Neuronal stem cell (in vitro differentiated cells): ENCODE measurements at regions not wholly inside any gene's neighbourhood (a gene's known extent, or its start where the extent isn't known, plus 50 kb on each side); places are given as distances from the start of the nearest gene placed in this dataset.

ENCODE experiments used
- DNase-seq: peaks from one replicate; pipeline ENCODE4 v3.0.0-alpha.2; 2013; ENCODE audit warnings: low spot score
- H2AFZ ChIP-seq: one replicate; pipeline ENCODE4 v1.6.1; 2013; ENCODE audit warnings: mild to moderate bottlenecking, low read length, inconsistent platforms
- H2AK5ac ChIP-seq: 2 replicates; pipeline ENCODE4 v1.6.1; 2013; ENCODE audit warnings: low read depth, mild to moderate bottlenecking, inconsistent platforms, low read length, moderate library complexity, mixed read lengths
- H2BK120ac ChIP-seq: 2 replicates; pipeline ENCODE4 v1.6.1; 2013; ENCODE audit warnings: low read depth, mild to moderate bottlenecking, inconsistent platforms, low read length, moderate library complexity, mixed read lengths
- H2BK12ac ChIP-seq: one replicate; pipeline ENCODE4 v1.6.1; 2013; ENCODE audit warnings: low read length, inconsistent platforms
- H2BK15ac ChIP-seq: 2 replicates; pipeline ENCODE4 v1.6.1; 2013; ENCODE audit warnings: mild to moderate bottlenecking, low read length, inconsistent platforms, mixed read lengths
- H2BK5ac ChIP-seq: one replicate; pipeline ENCODE4 v1.6.1; 2013; ENCODE audit warnings: inconsistent platforms, mild to moderate bottlenecking, low read length, moderate library complexity
- H3K14ac ChIP-seq: one replicate; pipeline ENCODE4 v1.6.1; 2013; ENCODE audit warnings: low read length, inconsistent platforms
- H3K18ac ChIP-seq: 2 replicates; pipeline ENCODE4 v1.6.1; 2013; ENCODE audit warnings: low read length, inconsistent platforms
- H3K23ac ChIP-seq: 2 replicates; pipeline ENCODE4 v1.6.1; 2013; ENCODE audit warnings: low read depth, mild to moderate bottlenecking, mixed read lengths, low read length, inconsistent platforms; ENCODE audit not compliant: poor library complexity
- H3K27ac ChIP-seq: replicated peaks from 3 replicates; pipeline ENCODE4 v1.5.1; 2013; ENCODE audit warnings: low read length, inconsistent platforms
- H3K27me3 ChIP-seq, 3 experiments: 2 replicates each; pipeline ENCODE4 v1.6.1; 2013; ENCODE audit warnings: low read length in 3 of 3, mild to moderate bottlenecking in 2 of 3, inconsistent platforms in 1 of 3, low read depth in 1 of 3, mixed read lengths in 1 of 3, moderate library complexity in 1 of 3; ENCODE audit not compliant: control insufficient read depth in 3 of 3, insufficient read depth in 3 of 3
- H3K36me3 ChIP-seq, 2 donors: replicated peaks in 1 of 2; 2 replicates each; pipeline ENCODE4 v1.6.1; 2013; ENCODE audit warnings: low read length in 2 of 2; ENCODE audit not compliant: control insufficient read depth in 2 of 2, insufficient read depth in 2 of 2
- H3K4ac ChIP-seq: 2 replicates; pipeline ENCODE4 v1.6.1; 2013; ENCODE audit warnings: inconsistent platforms, mild to moderate bottlenecking, low read length, moderate library complexity
- H3K4me1 ChIP-seq, 2 donors: 1 replicate in 1 of 2; 2 replicates in 1 of 2; pipeline ENCODE4 v1.6.1; 2013; ENCODE audit warnings: low read length in 2 of 2, low read depth in 1 of 2; ENCODE audit not compliant: control insufficient read depth in 2 of 2, insufficient read depth in 1 of 2
- H3K4me2 ChIP-seq: one replicate; pipeline ENCODE4 v1.6.1; 2013; ENCODE audit warnings: mild to moderate bottlenecking, low read length, inconsistent platforms; ENCODE audit not compliant: insufficient read depth, poor library complexity, severe bottlenecking
- H3K4me3 ChIP-seq, 2 donors: 2 replicates each; pipeline ENCODE4 v1.5.1; 2013; ENCODE audit warnings: low read length in 2 of 2, mild to moderate bottlenecking in 2 of 2, inconsistent platforms in 1 of 2, moderate library complexity in 1 of 2
- H3K79me1 ChIP-seq: one replicate; pipeline ENCODE4 v1.6.1; 2013; ENCODE audit warnings: low read depth, mild to moderate bottlenecking, inconsistent platforms, low read length, moderate library complexity
- H3K9ac ChIP-seq: one replicate; pipeline ENCODE4 v1.6.1; 2013; ENCODE audit warnings: mild to moderate bottlenecking, low read depth, low read length, inconsistent platforms; ENCODE audit not compliant: poor library complexity
- H3K9me3 ChIP-seq, 2 donors: replicated peaks in 1 of 2; 2 replicates each; pipeline versions ENCODE3 to v1.6.1; 2013; ENCODE audit warnings: low read length in 2 of 2, mild to moderate bottlenecking in 2 of 2, inconsistent platforms in 1 of 2, low read depth in 1 of 2, mixed read lengths in 1 of 2, moderate library complexity in 1 of 2; ENCODE audit not compliant: control insufficient read depth in 2 of 2, insufficient read depth in 1 of 2
- H4K8ac ChIP-seq: one replicate; pipeline ENCODE4 v1.6.1; 2013; ENCODE audit warnings: low read depth, mild to moderate bottlenecking, inconsistent platforms, low read length, moderate library complexity
- H4K91ac ChIP-seq: one replicate; pipeline ENCODE4 v1.6.1; 2013; ENCODE audit warnings: low read length, low read depth, mild to moderate bottlenecking, inconsistent platforms; ENCODE audit not compliant: poor library complexity
- WGBS, 2 donors: extraction: QIAGEN DNeasy Blood & Tissue Kit; methylation state at CpG; one replicate each; pipeline ENCODE4 v1.1.7; 2013; ENCODE audit warnings: missing lambda C conversion rate in 2 of 2, mixed read lengths in 1 of 2; ENCODE audit not compliant: insufficient read length in 2 of 2, insufficient replicate concordance in 1 of 2; ENCODE audit errors: extremely low coverage in 2 of 2; 5-methylcytosine and 5-hydroxymethylcytosine counted together

GRCh38 chr18:59048048-59048363 lies 91.7 kb upstream of the SEC11C start:
- Histone ChIP-seq H3K14ac (no peak overlapping the region), H3K27ac (no peak overlapping the region), H4K8ac (no peak overlapping the region), H3K18ac (no peak overlapping the region), H2BK15ac (no peak overlapping the region), H2AFZ (no peak overlapping the region), H3K4me2 (no peak overlapping the region), H3K9me3 (no peaks in the 10 kb centered on the region), H4K91ac (no peak overlapping the region), H2BK12ac (no peak overlapping the region), H3K79me1 (no peaks in the 10 kb centered on the region), H2BK5ac (no peak overlapping the region), H3K4me3 (no peak overlapping the region), H3K27me3 (peaks cover 0 to 41% (median 0%) of the 10 kb centered on the region in 3 experiments), H2AK5ac (no peak overlapping the region), H3K4me1 (peaks cover 0 to 5% of the 10 kb centered on the region in 2 donors), H3K4ac (no peak overlapping the region), H2BK120ac (no peak overlapping the region), H3K23ac (no peak overlapping the region), H3K9ac (no peak overlapping the region), H3K36me3 (no peaks in the 10 kb centered on the region)
- DNase-seq = no peak
- no CpG with 5 or more reads among the region's 9 CpGs for WGBS, 2 donors

GRCh38 chr18:59048378-59048777 lies 91.3 kb upstream of the SEC11C start:
- Histone ChIP-seq H2BK12ac (no peak overlapping the region), H3K4me3 (no peak overlapping the region), H2BK15ac (no peak overlapping the region), H3K36me3 (no peaks in the 10 kb centered on the region), H3K9ac (no peak overlapping the region), H4K91ac (no peak overlapping the region), H2BK120ac (no peak overlapping the region), H3K4ac (no peak overlapping the region), H3K4me2 (no peak overlapping the region), H3K4me1 (peaks cover 0 to 5% of the 10 kb centered on the region in 2 donors), H3K9me3 (no peaks in the 10 kb centered on the region), H2AFZ (no peak overlapping the region), H3K18ac (no peak overlapping the region), H4K8ac (no peak overlapping the region), H2AK5ac (no peak overlapping the region), H3K27me3 (peaks cover 0 to 41% (median 0%) of the 10 kb centered on the region in 3 experiments), H3K27ac (no peak overlapping the region), H2BK5ac (no peak overlapping the region), H3K79me1 (no peaks in the 10 kb centered on the region), H3K23ac (no peak overlapping the region), H3K14ac (peak overlapping the region; percentile 42)
- no peak for DNase-seq
- no CpG with 5 or more reads among the region's 7 CpGs for WGBS, 2 donors

GRCh38 chr18:59049721-59050660 lies 89.7 kb upstream of the SEC11C start:
- Histone ChIP-seq H3K27me3 (peaks cover 0 to 41% (median 0%) of the 10 kb centered on the region in 3 experiments), H2BK12ac (no peak overlapping the region), H4K8ac (no peak overlapping the region), H3K4me1 (peaks cover 0 to 5% of the 10 kb centered on the region in 2 donors), H2AK5ac (no peak overlapping the region), H3K4me2 (no peak overlapping the region), H4K91ac (no peak overlapping the region), H2BK120ac (no peak overlapping the region), H2AFZ (no peak overlapping the region), H3K23ac (peak overlapping the region; percentile 8), H2BK15ac (peak overlapping the region; percentile 55), H3K9me3 (no peaks in the 10 kb centered on the region), H2BK5ac (no peak overlapping the region), H3K36me3 (no peaks in the 10 kb centered on the region), H3K14ac (no peak overlapping the region), H3K4ac (no peak overlapping the region), H3K79me1 (no peaks in the 10 kb centered on the region), H3K4me3 (no peak overlapping the region), H3K27ac (no peak overlapping the region), H3K18ac (peak overlapping the region; percentile 58), H3K9ac (peak overlapping the region; percentile 46)
- WGBS, 2 donors = 100% methylated on average over 1 of the region's 14 CpGs; no CpG with 5 or more reads in 1 of the 2 donors
- DNase-seq = no peak

GRCh38 chr18:59050661-59051057 lies 89.0 kb upstream of the SEC11C start:
- Histone ChIP-seq H3K4me3 (no peak overlapping the region), H4K91ac (no peak overlapping the region), H2BK12ac (no peak overlapping the region), H3K4me1 (peaks cover 0 to 5% of the 10 kb centered on the region in 2 donors), H3K9ac (no peak overlapping the region), H3K23ac (no peak overlapping the region), H3K9me3 (no peaks in the 10 kb centered on the region), H3K4ac (no peak overlapping the region), H4K8ac (no peak overlapping the region), H3K4me2 (no peak overlapping the region), H3K79me1 (no peaks in the 10 kb centered on the region), H2BK120ac (no peak overlapping the region), H3K18ac (no peak overlapping the region), H3K27me3 (peaks cover 0 to 41% (median 0%) of the 10 kb centered on the region in 3 experiments), H2AK5ac (no peak overlapping the region), H3K27ac (no peak overlapping the region), H2BK5ac (no peak overlapping the region), H2AFZ (no peak overlapping the region), H2BK15ac (no peak overlapping the region), H3K36me3 (no peaks in the 10 kb centered on the region), H3K14ac (no peak overlapping the region)
- WGBS, 2 donors = no CpG with 5 or more reads among the region's 3 CpGs
- no peak for DNase-seq
